GM23338 (cell line): ENCODE measurements at regions not wholly inside any gene's neighbourhood (a gene's known extent, or its start where the extent isn't known, plus 50 kb on each side); places are given as distances from the start of the nearest gene placed in this dataset.

Experiments
- ATAC-seq: fragments of 200-7000 bp; cut with Tn5 transposase; 3 replicates; pipeline ENCODE4 v1.9.1; 2020
- DNase-seq: peaks from one replicate; pipeline ENCODE4 v3.0.0-alpha.2; 2015; ENCODE audit warnings: low spot score
- H2AFZ ChIP-seq: fragments of 200-600 bp; sonication (generic); 2 replicates; pipeline ENCODE4 v1.8.0; 2016; ENCODE audit warnings: antibody characterized with exemption, mild to moderate bottlenecking, moderate library complexity
- H3F3A ChIP-seq: fragments of 200-600 bp; sonication (generic); replicated peaks from 2 replicates; pipeline ENCODE4 v1.8.0; 2017; ENCODE audit warnings: antibody characterized with exemption, mixed run types, low read depth
- H3K27ac ChIP-seq: fragments of 200-600 bp; sonication (generic); 2 replicates; pipeline ENCODE4 v1.6.1; 2016; ENCODE audit warnings: low read depth
- H3K27me3 ChIP-seq: fragments of 200-600 bp; sonication (generic); 2 replicates; pipeline ENCODE4 v1.8.0; 2016; ENCODE audit warnings: mild to moderate bottlenecking, mixed run types, moderate library complexity; ENCODE audit not compliant: insufficient read depth
- H3K36me3 ChIP-seq: fragments of 200-600 bp; sonication (generic); 2 replicates; pipeline ENCODE4 v1.8.0; 2016; ENCODE audit warnings: mild to moderate bottlenecking; ENCODE audit not compliant: insufficient read depth
- H3K4me1 ChIP-seq: fragments of 200-600 bp; sonication (generic); 2 replicates; pipeline ENCODE4 v1.8.0; 2016; ENCODE audit warnings: mild to moderate bottlenecking, moderate library complexity; ENCODE audit not compliant: insufficient read depth
- H3K4me2 ChIP-seq: fragments of 200-600 bp; sonication (generic); 2 replicates; pipeline ENCODE4 v1.7.1; 2017; ENCODE audit warnings: mixed run types
- H3K4me3 ChIP-seq: fragments of 200-600 bp; sonication (generic); 2 replicates; pipeline ENCODE4 v1.6.1; 2016; ENCODE audit warnings: mixed run types
- H3K79me2 ChIP-seq: fragments of 200-600 bp; sonication (generic); replicated peaks from 2 replicates; pipeline ENCODE4 v1.8.0; 2017; ENCODE audit warnings: mild to moderate bottlenecking; ENCODE audit not compliant: insufficient read depth
- H3K9me2 ChIP-seq: fragments of 200-600 bp; sonication (generic); 2 replicates; pipeline ENCODE4 v1.8.0; 2017; ENCODE audit not compliant: insufficient read depth
- H4K20me1 ChIP-seq: fragments of 200-600 bp; sonication (generic); replicated peaks from 2 replicates; pipeline ENCODE4 v1.8.0; 2017; ENCODE audit warnings: mild to moderate bottlenecking; ENCODE audit not compliant: insufficient read depth
- H3K27ac Mint-ChIP-seq: 2 replicates; pipeline ENCODE4 v1.8.0; 2020; ENCODE audit warnings: inconsistent platforms, mild to moderate bottlenecking, moderate library complexity, mixed read lengths
- H3K27me3 Mint-ChIP-seq: 3 replicates; pipeline ENCODE4 v1.8.0; 2022; ENCODE audit warnings: low read depth, mild to moderate bottlenecking, moderate library complexity, mixed read lengths, inconsistent platforms; ENCODE audit not compliant: insufficient read depth, poor library complexity
- H3K36me3 Mint-ChIP-seq: 3 replicates; pipeline ENCODE4 v1.8.0; 2021; ENCODE audit warnings: low read depth, mild to moderate bottlenecking, inconsistent platforms, moderate library complexity, mixed read lengths
- H3K4me1 Mint-ChIP-seq: 3 replicates; pipeline ENCODE4 v1.8.0; 2020; ENCODE audit warnings: mild to moderate bottlenecking, inconsistent platforms, mixed read lengths
- H3K4me3 Mint-ChIP-seq: 3 replicates; pipeline ENCODE4 v1.8.0; 2021; ENCODE audit warnings: moderate library complexity, mild to moderate bottlenecking, inconsistent platforms, mixed read lengths
- H3K9me3 Mint-ChIP-seq: 3 replicates; pipeline ENCODE4 v1.8.0; 2020; ENCODE audit warnings: moderate library complexity, mild to moderate bottlenecking, inconsistent platforms, mixed read lengths
- EZH2 ChIP-seq: fragments of 200-600 bp; sonication (generic); IDR thresholded peaks from one replicate; pipeline ENCODE4 v1.8.0; 2017; ENCODE audit warnings: antibody characterized with exemption, mild to moderate bottlenecking, low read depth; ENCODE audit not compliant: unreplicated experiment
- JUNB ChIP-seq: IDR thresholded peaks from one replicate; pipeline ENCODE4 v1.6.1; 2016; ENCODE audit warnings: antibody characterized with exemption; ENCODE audit not compliant: unreplicated experiment
- NANOG ChIP-seq: IDR thresholded peaks from 2 replicates; pipeline ENCODE4 v1.6.1; 2016; ENCODE audit warnings: antibody characterized with exemption, borderline replicate concordance
- POLR2AphosphoS5 ChIP-seq: IDR thresholded peaks from 2 replicates; pipeline ENCODE4 v1.6.1; 2016; ENCODE audit warnings: antibody characterized with exemption, low read depth
- STAT1 ChIP-seq: IDR thresholded peaks from one replicate; pipeline ENCODE4 v1.6.1; 2016; ENCODE audit warnings: antibody characterized with exemption; ENCODE audit not compliant: unreplicated experiment
- ZNF331 ChIP-seq: fragments of 250-450 bp; sonication (Bioruptor Pico); IDR thresholded peaks from 2 replicates; pipeline ENCODE4 v1.5.0; 2020; ENCODE audit warnings: low read depth, mild to moderate bottlenecking, moderate library complexity
- TF ChIP-seq, protein P1 (sequence below): IDR thresholded peaks from one replicate; pipeline ENCODE4 v1.6.1; 2018; ENCODE audit warnings: antibody characterized with exemption; ENCODE audit not compliant: unreplicated experiment
- TF ChIP-seq, protein P2 (sequence below), 2 experiments: fragments of 200-600 bp in 1 of 2; sonication (generic) in 1 of 2; conservative IDR thresholded peaks; 2 replicates each; pipeline versions ENCODE4 v1.5.1 to v1.6.1; 2016 to 2017; ENCODE audit warnings: antibody characterized with exemption in 2 of 2, low read depth in 2 of 2, mild to moderate bottlenecking in 2 of 2, moderate library complexity in 1 of 2
- TF ChIP-seq, protein P3 (sequence below): IDR thresholded peaks from 2 replicates; pipeline ENCODE4 v1.6.1; 2016; ENCODE audit warnings: antibody characterized with exemption

DNA sequence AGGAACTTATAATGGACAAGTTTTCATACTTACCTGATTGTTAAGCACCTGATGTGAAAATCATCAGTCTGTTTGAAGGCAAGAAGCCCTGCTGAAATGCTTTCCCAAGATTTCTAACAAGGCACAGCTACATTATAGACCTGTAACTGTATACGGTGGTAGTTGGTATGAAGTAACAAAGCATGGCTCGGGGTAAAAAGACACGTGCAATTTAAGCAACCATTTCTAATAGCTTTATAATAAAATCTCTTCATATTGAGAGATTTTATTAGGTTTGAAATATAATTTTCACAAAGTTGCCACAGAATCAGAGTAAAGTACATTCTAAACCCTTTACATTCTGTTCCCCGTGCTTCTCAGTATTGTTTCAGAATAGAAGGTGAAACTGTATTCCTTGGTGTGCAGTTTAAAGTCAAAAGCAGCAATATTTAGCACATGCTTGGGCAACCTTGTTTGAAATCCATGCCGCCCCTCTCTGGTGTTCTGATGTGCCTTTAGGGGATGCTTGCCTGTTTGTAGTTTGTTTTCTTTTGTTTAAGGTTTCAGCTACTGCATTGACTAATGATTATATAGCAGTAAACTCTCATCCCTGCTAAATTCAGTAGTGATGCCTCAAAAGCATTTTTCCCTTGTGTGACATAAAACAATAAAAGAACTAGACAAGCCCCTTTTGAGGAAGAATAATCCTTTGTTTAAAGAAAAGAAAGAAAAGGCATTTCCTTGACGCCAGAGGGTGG is 125.2 kb upstream of the OBI1 start (continued):
- TF ChIP-seq, protein P1, sequence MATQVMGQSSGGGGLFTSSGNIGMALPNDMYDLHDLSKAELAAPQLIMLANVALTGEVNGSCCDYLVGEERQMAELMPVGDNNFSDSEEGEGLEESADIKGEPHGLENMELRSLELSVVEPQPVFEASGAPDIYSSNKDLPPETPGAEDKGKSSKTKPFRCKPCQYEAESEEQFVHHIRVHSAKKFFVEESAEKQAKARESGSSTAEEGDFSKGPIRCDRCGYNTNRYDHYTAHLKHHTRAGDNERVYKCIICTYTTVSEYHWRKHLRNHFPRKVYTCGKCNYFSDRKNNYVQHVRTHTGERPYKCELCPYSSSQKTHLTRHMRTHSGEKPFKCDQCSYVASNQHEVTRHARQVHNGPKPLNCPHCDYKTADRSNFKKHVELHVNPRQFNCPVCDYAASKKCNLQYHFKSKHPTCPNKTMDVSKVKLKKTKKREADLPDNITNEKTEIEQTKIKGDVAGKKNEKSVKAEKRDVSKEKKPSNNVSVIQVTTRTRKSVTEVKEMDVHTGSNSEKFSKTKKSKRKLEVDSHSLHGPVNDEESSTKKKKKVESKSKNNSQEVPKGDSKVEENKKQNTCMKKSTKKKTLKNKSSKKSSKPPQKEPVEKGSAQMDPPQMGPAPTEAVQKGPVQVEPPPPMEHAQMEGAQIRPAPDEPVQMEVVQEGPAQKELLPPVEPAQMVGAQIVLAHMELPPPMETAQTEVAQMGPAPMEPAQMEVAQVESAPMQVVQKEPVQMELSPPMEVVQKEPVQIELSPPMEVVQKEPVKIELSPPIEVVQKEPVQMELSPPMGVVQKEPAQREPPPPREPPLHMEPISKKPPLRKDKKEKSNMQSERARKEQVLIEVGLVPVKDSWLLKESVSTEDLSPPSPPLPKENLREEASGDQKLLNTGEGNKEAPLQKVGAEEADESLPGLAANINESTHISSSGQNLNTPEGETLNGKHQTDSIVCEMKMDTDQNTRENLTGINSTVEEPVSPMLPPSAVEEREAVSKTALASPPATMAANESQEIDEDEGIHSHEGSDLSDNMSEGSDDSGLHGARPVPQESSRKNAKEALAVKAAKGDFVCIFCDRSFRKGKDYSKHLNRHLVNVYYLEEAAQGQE, result no peak
- no peak for TF ChIP-seq JUNB

DNA sequence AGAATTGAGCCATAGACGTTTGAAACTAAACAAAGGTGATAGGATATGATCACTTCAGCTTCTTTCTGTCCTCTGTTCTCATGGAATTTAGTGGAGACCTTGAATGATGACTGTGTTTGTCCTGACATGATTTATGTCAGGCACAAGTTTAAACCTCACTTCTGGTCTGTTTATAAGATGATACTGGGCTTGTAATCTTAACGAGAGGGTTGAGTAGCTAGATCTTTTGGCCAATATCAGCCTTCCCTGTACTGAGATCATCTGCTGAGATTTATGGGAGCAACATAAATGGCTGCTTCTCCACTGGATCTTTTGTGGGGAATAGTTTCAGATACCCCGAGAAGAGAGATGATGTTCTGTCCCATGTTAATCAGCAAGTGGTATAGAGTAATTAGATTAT is 121.8 kb upstream of the OBI1 start:
- Mint-ChIP-seq H3K4me3 (no peak overlapping the region), H3K27ac (no peak overlapping the region), H3K27me3 (no peaks in the 10 kb centered on the region), H3K9me3 (no peaks in the 10 kb centered on the region), H3K36me3 (no peaks in the 10 kb centered on the region), H3K4me1 (peaks cover 20% of the 10 kb centered on the region)
- Histone ChIP-seq H2AFZ (no peak overlapping the region), H4K20me1 (no peaks in the 10 kb centered on the region), H3K9me2 (no peaks in the 10 kb centered on the region), H3K27me3 (no peaks in the 10 kb centered on the region), H3K36me3 (no peaks in the 10 kb centered on the region), H3K4me2 (no peak overlapping the region), H3K27ac (no peak overlapping the region), H3K4me1 (no peaks in the 10 kb centered on the region), H3K79me2 (no peaks in the 10 kb centered on the region), H3F3A (no peaks in the 10 kb centered on the region), H3K4me3 (no peak overlapping the region)
- ATAC-seq, result no peak
- DNase-seq, result no peak
- TF ChIP-seq EZH2 (no peak), POLR2AphosphoS5 (no peak), STAT1 (no peak), ZNF331 (CRISPR knock-in tag) (no peak), JUNB (no peak), NANOG (no peak)
- TF ChIP-seq, protein P1, result no peak
- TF ChIP-seq, protein P2, sequence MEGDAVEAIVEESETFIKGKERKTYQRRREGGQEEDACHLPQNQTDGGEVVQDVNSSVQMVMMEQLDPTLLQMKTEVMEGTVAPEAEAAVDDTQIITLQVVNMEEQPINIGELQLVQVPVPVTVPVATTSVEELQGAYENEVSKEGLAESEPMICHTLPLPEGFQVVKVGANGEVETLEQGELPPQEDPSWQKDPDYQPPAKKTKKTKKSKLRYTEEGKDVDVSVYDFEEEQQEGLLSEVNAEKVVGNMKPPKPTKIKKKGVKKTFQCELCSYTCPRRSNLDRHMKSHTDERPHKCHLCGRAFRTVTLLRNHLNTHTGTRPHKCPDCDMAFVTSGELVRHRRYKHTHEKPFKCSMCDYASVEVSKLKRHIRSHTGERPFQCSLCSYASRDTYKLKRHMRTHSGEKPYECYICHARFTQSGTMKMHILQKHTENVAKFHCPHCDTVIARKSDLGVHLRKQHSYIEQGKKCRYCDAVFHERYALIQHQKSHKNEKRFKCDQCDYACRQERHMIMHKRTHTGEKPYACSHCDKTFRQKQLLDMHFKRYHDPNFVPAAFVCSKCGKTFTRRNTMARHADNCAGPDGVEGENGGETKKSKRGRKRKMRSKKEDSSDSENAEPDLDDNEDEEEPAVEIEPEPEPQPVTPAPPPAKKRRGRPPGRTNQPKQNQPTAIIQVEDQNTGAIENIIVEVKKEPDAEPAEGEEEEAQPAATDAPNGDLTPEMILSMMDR (conservative IDR thresholded peaks at IDR 0.05; ENCODE audit: low read depth in 2 of 2), result no peak
- TF ChIP-seq, protein P3, sequence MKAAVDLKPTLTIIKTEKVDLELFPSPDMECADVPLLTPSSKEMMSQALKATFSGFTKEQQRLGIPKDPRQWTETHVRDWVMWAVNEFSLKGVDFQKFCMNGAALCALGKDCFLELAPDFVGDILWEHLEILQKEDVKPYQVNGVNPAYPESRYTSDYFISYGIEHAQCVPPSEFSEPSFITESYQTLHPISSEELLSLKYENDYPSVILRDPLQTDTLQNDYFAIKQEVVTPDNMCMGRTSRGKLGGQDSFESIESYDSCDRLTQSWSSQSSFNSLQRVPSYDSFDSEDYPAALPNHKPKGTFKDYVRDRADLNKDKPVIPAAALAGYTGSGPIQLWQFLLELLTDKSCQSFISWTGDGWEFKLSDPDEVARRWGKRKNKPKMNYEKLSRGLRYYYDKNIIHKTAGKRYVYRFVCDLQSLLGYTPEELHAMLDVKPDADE, result no peak
